Nephron (organoid): ENCODE measurements at regions not wholly inside any gene's neighbourhood (a gene's known extent, or its start where the extent isn't known, plus 50 kb on each side); places are given as distances from the start of the nearest gene placed in this dataset.

Source experiments
- H3K27ac Mint-ChIP-seq, 3 experiments: 2 replicates each; pipeline ENCODE4 v1.8.0; 2020; ENCODE audit warnings: mixed read lengths in 3 of 3, mild to moderate bottlenecking in 2 of 3, moderate library complexity in 1 of 3
- H3K27me3 Mint-ChIP-seq: 2 replicates; pipeline ENCODE4 v1.8.0; 2021; ENCODE audit warnings: low read depth, mild to moderate bottlenecking, moderate library complexity, mixed read lengths
- H3K36me3 Mint-ChIP-seq: 2 replicates; pipeline ENCODE4 v1.8.0; 2020; ENCODE audit warnings: low read depth, mixed read lengths
- H3K4me1 Mint-ChIP-seq: 2 replicates; pipeline ENCODE4 v1.8.0; 2020; ENCODE audit warnings: mixed read lengths
- H3K4me3 Mint-ChIP-seq, 3 experiments: 2 replicates each; pipeline ENCODE4 v1.8.0; 2020; ENCODE audit warnings: mild to moderate bottlenecking in 3 of 3, mixed read lengths in 3 of 3, moderate library complexity in 2 of 3
- H3K9me3 Mint-ChIP-seq: 2 replicates; pipeline ENCODE4 v1.8.0; 2020; ENCODE audit warnings: mixed read lengths
- CTCF ChIP-seq, 3 experiments: fragments of 200-600 bp; sonication (generic); IDR thresholded peaks; one replicate each; pipeline ENCODE4 v1.5.0; 2021; ENCODE audit warnings: antibody characterized with exemption in 3 of 3; ENCODE audit not compliant: unreplicated experiment in 3 of 3

GRCh38 chr2:236825989-236826510 lies 256.4 kb downstream of the ACKR3 start:
- Mint-ChIP-seq H3K27ac (peak overlapping the region in 2 of 3 experiments; percentile 65 to 70), H3K36me3 (no peaks in the 10 kb centered on the region), H3K27me3 (peaks cover 17% of the 10 kb centered on the region), H3K9me3 (peaks cover 4% of the 10 kb centered on the region), H3K4me3 (no peak overlapping the region), H3K4me1 (peaks cover 16% of the 10 kb centered on the region)
- no peak for TF ChIP-seq CTCF (IDR thresholded peaks at IDR 0.05; ENCODE audit: unreplicated experiment in 3 of 3)

- H3K27ac Mint-ChIP-seq = peak overlapping the region in 2 of 3 experiments; percentile 65 to 70
- H3K27me3 Mint-ChIP-seq = peaks cover 18% of the 10 kb centered on the region
These were observed 257.1 kb downstream of the ACKR3 start for GRCh38 chr2:236826606-236827156.

GRCh38 chr2:236827997-236828396 lies 257.7 kb upstream of the COPS8 start:
- Mint-ChIP-seq H3K27me3 (peaks cover 21% of the 10 kb centered on the region), H3K4me3 (no peak overlapping the region), H3K27ac (peak overlapping the region in 1 of 3 experiments; percentile 43), H3K36me3 (no peaks in the 10 kb centered on the region), H3K4me1 (peaks cover 16% of the 10 kb centered on the region), H3K9me3 (no peaks in the 10 kb centered on the region)
- TF ChIP-seq CTCF (IDR thresholded peaks at IDR 0.05; ENCODE audit: unreplicated experiment in 3 of 3) = no peak

More at GRCh38 chr2:236826606-236827156, 257.1 kb downstream of the ACKR3 start:
- Mint-ChIP-seq H3K4me3 (no peak overlapping the region), H3K36me3 (no peaks in the 10 kb centered on the region), H3K4me1 (peaks cover 16% of the 10 kb centered on the region), H3K9me3 (no peaks in the 10 kb centered on the region)
- no peak for TF ChIP-seq CTCF (IDR thresholded peaks at IDR 0.05; ENCODE audit: unreplicated experiment in 3 of 3)

- Mint-ChIP-seq H3K4me3 (no peak overlapping the region), H3K27ac (peak overlapping the region in 1 of 3 experiments; percentile 71), H3K27me3 (peaks cover 17% of the 10 kb centered on the region), H3K4me1 (peaks cover 13% of the 10 kb centered on the region), H3K36me3 (no peaks in the 10 kb centered on the region), H3K9me3 (no peaks in the 10 kb centered on the region)
- TF ChIP-seq CTCF (IDR thresholded peaks at IDR 0.05; ENCODE audit: unreplicated experiment in 3 of 3) = no peak
These were observed 256.9 kb upstream of the COPS8 start for GRCh38 chr2:236828820-236829219.

GRCh38 chr2:236830926-236831325 lies 254.8 kb upstream of the COPS8 start:
- no peak for TF ChIP-seq CTCF (IDR thresholded peaks at IDR 0.05; ENCODE audit: unreplicated experiment in 3 of 3)
- Mint-ChIP-seq H3K9me3 (peaks cover 1% of the 10 kb centered on the region), H3K27ac (no peak overlapping the region), H3K27me3 (peaks cover 13% of the 10 kb centered on the region), H3K36me3 (peaks cover under 1% of the 10 kb centered on the region), H3K4me1 (peaks cover 3% of the 10 kb centered on the region), H3K4me3 (no peak overlapping the region)

GRCh38 chr2:236831698-236832097 lies 254.0 kb upstream of the COPS8 start:
- Mint-ChIP-seq H3K4me1 (no peaks in the 10 kb centered on the region), H3K9me3 (peaks cover 7% of the 10 kb centered on the region), H3K27me3 (peaks cover 11% of the 10 kb centered on the region), H3K27ac (no peak overlapping the region), H3K4me3 (no peak overlapping the region), H3K36me3 (peaks cover 6% of the 10 kb centered on the region)
- TF ChIP-seq CTCF (IDR thresholded peaks at IDR 0.05; ENCODE audit: unreplicated experiment in 3 of 3) = no peak
